Limb (tissue), 2 donors: ENCODE measurements at regions not wholly inside any gene's neighbourhood (a gene's known extent, or its start where the extent isn't known, plus 50 kb on each side); places are given as distances from the start of the nearest gene placed in this dataset.

Experiments
- DNase-seq, 2 donors: peaks; one replicate each; pipeline ENCODE4 v3.0.0-alpha.2; 2016; ENCODE audit errors: extremely low spot score in 2 of 2

DNA sequence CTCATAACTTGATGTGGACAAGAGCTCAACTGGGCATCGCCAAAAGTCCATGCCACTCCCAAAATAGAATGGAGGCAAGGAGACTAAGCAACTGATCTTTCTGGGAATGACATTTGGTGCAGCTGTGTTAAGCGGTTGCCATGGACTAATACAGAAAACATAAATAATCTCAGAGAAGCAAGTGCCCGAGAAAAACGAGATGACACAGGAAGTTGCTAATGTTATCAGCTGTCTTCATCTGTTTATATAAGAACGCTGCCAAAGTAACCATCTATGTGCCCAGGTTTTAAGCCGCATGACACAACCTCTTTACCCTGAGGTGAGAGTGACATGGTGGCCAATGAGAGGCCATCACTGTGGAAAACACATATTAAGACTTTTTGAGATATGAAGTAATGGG lies 54.9 kb upstream of the SACS start:
- DNase-seq, result no peak

DNA sequence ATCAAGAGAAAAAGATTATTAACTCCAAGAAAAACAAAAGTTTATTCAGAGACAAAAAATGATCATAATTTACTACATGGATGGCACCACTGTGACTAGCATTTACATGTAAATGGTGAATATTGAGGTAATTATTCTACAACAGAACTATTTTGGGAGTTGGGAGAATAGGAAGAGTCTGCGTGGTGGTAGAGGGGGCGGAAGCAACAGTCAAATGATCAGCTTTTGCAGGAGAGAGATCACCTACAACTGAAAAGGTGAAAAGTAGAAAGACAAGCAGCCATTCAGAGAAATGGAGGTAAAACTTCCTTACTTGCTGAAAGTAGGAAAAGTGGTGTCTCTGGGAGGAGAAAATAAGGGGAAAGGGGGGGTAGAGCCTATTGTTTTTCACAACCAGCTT lies 62.8 kb upstream of the SACS start:
- no peak for DNase-seq

- no peak for DNase-seq
These were observed 63.7 kb upstream of the SACS start for GRCh38 chr13:23497191-23497590.

- DNase-seq, result peak in 1 of 2 donors; percentile 69
These were observed 67.3 kb upstream of the SACS start for GRCh38 chr13:23500849-23501248.

DNA sequence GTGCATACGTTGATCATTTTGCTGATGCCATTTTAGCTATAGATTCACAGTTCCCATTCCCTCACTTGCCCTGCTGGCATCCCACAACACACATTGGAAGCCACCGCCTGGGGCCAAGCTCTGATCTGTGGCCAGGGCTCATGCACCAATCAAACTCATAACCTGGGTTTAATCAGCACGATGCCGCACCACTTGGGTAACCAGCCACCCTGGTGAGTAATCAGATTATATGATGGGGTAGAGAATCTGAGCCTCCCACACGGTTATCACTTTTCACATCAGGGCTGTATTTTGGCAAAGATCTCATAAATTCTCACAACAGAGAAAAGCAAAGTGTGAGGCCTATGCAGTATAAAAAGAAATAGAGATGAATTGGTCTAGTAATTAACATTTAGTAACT lies 66.0 kb upstream of the TNFRSF19 start:
- DNase-seq, result no peak

GRCh38 chr13:23505007-23505406 lies 65.2 kb upstream of the TNFRSF19 start:
- no peak for DNase-seq

DNA sequence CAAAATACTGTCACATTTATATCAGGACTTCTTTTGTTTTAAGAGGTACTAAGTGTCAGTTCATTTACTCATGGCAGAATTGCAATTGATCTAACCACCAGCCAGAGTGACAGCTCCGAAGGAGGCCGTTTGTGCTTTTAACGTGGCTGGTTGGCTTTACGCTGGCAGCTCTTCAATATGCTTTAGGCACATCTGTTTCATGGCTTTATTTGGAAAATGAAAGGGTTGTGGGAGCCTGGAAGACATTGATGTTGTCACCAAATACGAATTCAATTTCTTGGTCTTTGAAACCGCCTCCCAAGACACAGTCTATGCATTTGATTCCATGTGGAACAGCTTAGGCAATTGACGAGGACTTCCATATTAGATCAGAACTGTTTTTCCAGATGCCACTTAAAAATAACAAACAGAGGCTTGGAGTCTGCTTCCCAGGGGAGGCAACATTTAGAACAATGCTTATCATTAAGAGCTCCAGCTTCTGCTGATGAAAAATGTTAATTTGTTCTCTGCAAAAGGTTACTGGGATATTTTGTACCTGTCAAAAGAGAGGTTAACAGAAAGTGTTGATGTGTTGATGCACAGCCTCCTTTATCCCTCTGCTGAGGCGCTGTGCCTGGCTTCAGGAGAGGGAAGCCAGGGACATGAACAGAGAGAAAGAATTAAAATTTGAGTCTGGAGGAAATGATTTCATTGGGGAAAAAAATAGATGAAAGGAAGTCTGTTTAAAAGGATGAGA lies 64.0 kb upstream of the TNFRSF19 start:
- peak; percentile 36 to 64 for DNase-seq

- peak; percentile 31 to 57 for DNase-seq
These were observed 63.4 kb upstream of the TNFRSF19 start for GRCh38 chr13:23506807-23507291.

DNA sequence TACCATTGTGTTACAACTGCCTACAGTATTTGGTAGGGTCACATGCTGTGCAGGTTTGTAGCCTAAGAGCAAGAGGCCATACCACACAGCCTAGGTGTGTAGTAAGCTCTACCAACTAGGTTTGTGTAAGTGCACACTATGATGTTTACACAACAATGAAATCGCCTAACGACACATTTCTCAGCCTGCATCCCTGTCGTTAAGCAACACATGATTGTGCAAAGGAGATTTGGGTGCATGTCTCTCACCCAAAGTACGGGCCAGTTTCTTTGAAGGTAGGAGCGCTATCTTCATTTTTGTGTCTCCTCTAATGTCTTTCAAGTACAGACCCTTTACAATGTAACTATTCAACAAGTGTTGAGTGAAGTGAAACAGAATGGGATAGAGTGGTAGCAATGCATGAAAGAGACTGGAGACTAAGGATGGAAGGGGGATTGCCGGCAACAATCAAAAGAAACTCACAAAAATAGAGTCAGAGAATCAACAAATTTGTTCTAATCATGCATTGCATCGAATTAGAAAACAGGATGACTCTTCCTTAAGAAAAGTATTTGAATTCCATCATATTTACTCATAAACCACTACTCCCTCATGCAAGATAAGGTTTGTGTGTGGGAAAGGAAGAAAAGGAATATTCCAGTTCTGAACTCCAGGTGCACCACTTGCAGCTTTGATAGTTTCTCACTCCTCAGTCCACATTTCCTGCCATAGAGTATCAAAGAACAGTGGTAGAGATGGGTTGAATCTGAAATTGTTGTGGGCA lies 60.2 kb upstream of the TNFRSF19 start:
- DNase-seq, result no peak

GRCh38 chr13:23510544-23510916 lies 59.7 kb upstream of the TNFRSF19 start:
- no peak for DNase-seq

GRCh38 chr13:23510979-23511735 lies 59.1 kb upstream of the TNFRSF19 start:
- no peak for DNase-seq

- DNase-seq, result no peak
These were observed 57.3 kb upstream of the TNFRSF19 start for GRCh38 chr13:23512762-23513395.

- no peak for DNase-seq
These were observed 56.8 kb upstream of the TNFRSF19 start for GRCh38 chr13:23513455-23513854.

DNA sequence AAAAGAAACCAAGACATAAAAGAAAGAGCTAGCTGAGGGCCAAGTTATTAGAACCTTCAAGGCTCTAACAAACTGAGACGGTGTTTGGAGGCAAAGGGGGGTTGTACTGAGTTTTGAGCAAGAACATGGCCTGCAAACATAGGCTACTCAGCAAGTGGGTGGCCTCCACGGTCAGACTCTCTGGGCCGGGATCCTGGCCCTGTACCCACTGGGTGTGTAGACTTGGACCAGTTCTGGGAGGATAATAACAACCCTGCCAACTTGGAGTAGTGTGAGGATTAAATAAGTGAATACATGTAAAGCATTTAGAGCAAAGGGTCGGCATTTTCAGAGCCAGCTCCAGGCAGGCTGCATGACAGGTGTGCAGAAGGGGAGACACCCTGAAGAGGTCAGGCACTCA lies 56.1 kb upstream of the TNFRSF19 start:
- no peak for DNase-seq

DNA sequence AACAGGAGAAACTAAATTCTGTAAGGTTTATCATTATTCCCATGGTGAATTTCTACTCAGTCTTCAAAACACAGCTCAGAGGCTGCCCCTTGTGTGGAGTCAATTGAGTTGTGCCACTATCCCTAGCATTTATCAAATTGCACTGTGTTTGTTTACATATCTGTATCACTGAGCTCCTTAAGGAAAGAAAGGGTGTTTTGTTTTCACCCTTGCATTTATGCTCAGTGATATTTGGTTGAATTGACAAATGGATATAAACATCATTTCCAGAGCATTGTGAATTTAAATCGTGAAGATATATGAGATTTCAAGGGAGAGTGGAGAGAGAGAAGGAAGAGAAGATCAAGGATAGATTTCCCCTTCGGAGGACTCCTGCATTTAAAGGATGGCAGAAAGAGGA lies 55.1 kb upstream of the TNFRSF19 start:
- DNase-seq, result no peak

GRCh38 chr13:23516190-23516589 lies 54.0 kb upstream of the TNFRSF19 start:
- no peak for DNase-seq

GRCh38 chr13:23516702-23517101 lies 53.5 kb upstream of the TNFRSF19 start:
- no peak for DNase-seq

- DNase-seq, result no peak
These were observed 52.0 kb upstream of the TNFRSF19 start for GRCh38 chr13:23518231-23518630.
